Stomach smooth muscle (tissue), 2 donors: ENCODE measurements at regions not wholly inside any gene's neighbourhood (a gene's known extent, or its start where the extent isn't known, plus 50 kb on each side); places are given as distances from the start of the nearest gene placed in this dataset.
"Not testable (repeated sequence)": the region's sequence is repeated elsewhere in the genome, so short reads cannot be mapped to it uniquely, and the experiment has no call there.

Source experiments
- H3K27ac ChIP-seq: one replicate; pipeline ENCODE4 v1.7.0; 2013; ENCODE audit warnings: mild to moderate bottlenecking, low read length, inconsistent platforms
- H3K27me3 ChIP-seq, 2 donors: one replicate each; pipeline ENCODE4 v1.7.0; 2013; ENCODE audit warnings: low read length in 2 of 2; ENCODE audit not compliant: insufficient read depth in 2 of 2, control insufficient read depth in 1 of 2
- H3K36me3 ChIP-seq, 2 donors: one replicate each; pipeline ENCODE4 v1.7.0; 2013; ENCODE audit warnings: low read length in 2 of 2; ENCODE audit not compliant: control insufficient read depth in 2 of 2, insufficient read depth in 2 of 2
- H3K4me1 ChIP-seq: one replicate; pipeline ENCODE4 v1.7.0; 2013; ENCODE audit warnings: low read length; ENCODE audit not compliant: control insufficient read depth, insufficient read depth
- H3K4me3 ChIP-seq, 2 donors: one replicate each; pipeline ENCODE4 v1.7.0; 2013; ENCODE audit warnings: low read length in 2 of 2
- H3K9ac ChIP-seq, 2 donors: one replicate each; pipeline ENCODE4 v1.7.0; 2013; ENCODE audit warnings: low read length in 2 of 2, mild to moderate bottlenecking in 1 of 2
- H3K9me3 ChIP-seq, 2 donors: one replicate each; pipeline ENCODE4 v1.7.0; 2013; ENCODE audit warnings: low read length in 2 of 2; ENCODE audit not compliant: control insufficient read depth in 2 of 2
- donor health status: healthy.
- donor health status: Pancreatic carcinoma.

GRCh38 chr17:53765609-53766008 lies 57.1 kb upstream of the KIF2B start:
- no peak overlapping the region for H3K4me3 ChIP-seq
- H3K27me3 ChIP-seq: no peaks in the 10 kb centered on the region
- no peak overlapping the region for H3K9ac ChIP-seq
- H3K36me3 ChIP-seq: no peaks in the 10 kb centered on the region
- no peaks in the 10 kb centered on the region for H3K9me3 ChIP-seq
- H3K4me1 ChIP-seq: no peaks in the 10 kb centered on the region
- no peak overlapping the region for H3K27ac ChIP-seq

- no peaks in the 10 kb centered on the region for H3K36me3 ChIP-seq
- H3K9ac ChIP-seq: no peak overlapping the region
- H3K9me3 ChIP-seq: no peaks in the 10 kb centered on the region
- H3K4me3 ChIP-seq: no peak overlapping the region
- H3K27me3 ChIP-seq: no peaks in the 10 kb centered on the region
- no peak overlapping the region for H3K27ac ChIP-seq
- no peaks in the 10 kb centered on the region for H3K4me1 ChIP-seq
Observed at GRCh38 chr17:53765129-53765528, 57.6 kb upstream of the KIF2B start.

DNA sequence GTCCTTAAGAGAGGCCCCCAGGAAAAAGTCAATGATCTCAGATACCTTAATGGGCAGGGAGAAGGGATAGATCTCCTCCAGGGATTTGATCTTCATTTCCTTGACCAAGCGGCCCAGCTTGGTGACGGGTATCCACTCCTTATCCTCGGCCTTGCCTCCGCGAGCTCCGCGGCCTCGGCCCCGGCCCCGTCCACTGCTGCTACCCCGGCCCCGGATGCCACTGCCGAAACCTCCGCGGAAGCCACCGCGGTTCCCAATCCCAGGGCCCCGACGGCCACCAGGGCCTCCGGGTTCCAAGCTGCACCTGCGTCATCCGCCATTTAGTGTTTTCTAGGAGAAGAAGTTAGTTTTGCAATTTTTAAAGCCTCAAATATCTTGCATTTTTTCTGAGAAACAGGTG lies 65.2 kb upstream of the KIF2B start:
- no peak overlapping the region for H3K4me3 ChIP-seq
- no peaks in the 10 kb centered on the region for H3K9me3 ChIP-seq
- no peak overlapping the region for H3K9ac ChIP-seq
- H3K27ac ChIP-seq: no peak overlapping the region
- no peaks in the 10 kb centered on the region for H3K27me3 ChIP-seq
- no peaks in the 10 kb centered on the region for H3K36me3 ChIP-seq
- no peaks in the 10 kb centered on the region for H3K4me1 ChIP-seq

DNA sequence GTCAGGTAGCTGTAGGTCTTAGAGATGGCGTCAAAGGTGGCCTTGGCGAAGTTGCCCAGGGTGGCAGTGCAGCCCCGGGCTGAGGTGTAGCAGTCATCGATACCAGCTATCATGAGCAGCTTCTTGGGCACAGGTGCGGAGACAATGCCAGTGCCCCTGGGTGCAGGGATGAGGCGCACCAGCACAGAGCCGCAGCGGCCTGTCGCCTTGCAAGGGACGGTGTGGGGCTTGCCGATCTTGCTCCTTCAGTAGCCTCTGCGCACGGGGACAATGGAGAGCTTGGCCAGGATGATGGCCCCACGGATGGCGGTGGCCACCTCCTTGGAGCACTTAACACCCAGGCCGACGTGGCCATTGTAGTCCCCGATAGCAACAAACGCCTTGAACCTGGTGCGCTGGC lies 65.6 kb upstream of the KIF2B start:
- H3K27me3 ChIP-seq, H3K27ac ChIP-seq, H3K9ac ChIP-seq, H3K4me1 ChIP-seq, H3K4me3 ChIP-seq, H3K9me3 ChIP-seq, H3K36me3 ChIP-seq: not testable (repeated sequence)

DNA sequence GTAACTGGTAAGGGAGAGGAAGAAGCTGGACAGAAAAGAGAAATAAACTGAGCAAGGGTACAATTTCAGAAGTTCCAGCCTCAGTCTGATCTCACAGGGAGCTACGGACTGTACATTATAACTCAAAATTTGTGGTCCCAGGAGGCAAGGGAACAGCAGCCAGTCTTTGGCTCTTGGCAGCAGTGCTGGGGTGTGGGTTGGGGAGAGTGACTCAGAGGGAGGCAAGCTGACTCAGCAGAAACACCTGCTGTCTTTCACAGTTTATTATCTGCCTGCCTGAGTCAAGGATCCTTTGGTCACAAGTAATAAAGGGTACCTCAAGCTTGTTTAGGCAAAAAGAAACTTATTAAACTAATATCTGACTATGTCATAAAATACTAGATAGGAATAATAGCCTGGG lies 73.5 kb upstream of the KIF2B start:
- Histone ChIP-seq H3K4me3 (no peak overlapping the region), H3K9ac (no peak overlapping the region), H3K4me1 (no peaks in the 10 kb centered on the region), H3K9me3 (no peaks in the 10 kb centered on the region), H3K27ac (no peak overlapping the region), H3K27me3 (no peaks in the 10 kb centered on the region), H3K36me3 (no peaks in the 10 kb centered on the region)

GRCh38 chr17:53748159-53748820 lies 74.4 kb upstream of the KIF2B start:
- not testable (repeated sequence) for H3K9me3 ChIP-seq, H3K27ac ChIP-seq, H3K36me3 ChIP-seq, H3K4me1 ChIP-seq, H3K9ac ChIP-seq, H3K27me3 ChIP-seq, H3K4me3 ChIP-seq

DNA sequence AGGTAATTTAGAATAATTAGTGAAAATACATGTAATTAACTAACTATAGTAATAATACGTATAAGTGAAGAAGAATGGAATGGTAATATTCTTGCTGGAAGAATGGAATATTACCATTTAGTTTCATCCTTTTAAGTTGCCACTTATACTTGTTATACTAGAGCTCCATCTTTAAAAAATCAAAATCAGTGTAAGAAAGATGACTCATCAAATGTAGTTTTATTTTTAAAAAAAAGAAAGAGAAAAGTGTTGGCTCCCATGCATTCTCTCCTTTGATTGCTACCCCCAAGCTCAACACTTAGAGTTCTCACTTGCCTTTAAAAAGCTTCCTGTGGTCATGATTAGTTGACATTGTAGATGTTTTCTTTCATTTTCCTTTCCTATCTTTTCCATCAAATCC lies 82.4 kb upstream of the KIF2B start:
- no peak overlapping the region for H3K9ac ChIP-seq
- no peaks in the 10 kb centered on the region for H3K9me3 ChIP-seq
- no peaks in the 10 kb centered on the region for H3K27me3 ChIP-seq
- H3K27ac ChIP-seq: no peak overlapping the region
- no peak overlapping the region for H3K4me3 ChIP-seq
- H3K4me1 ChIP-seq: no peaks in the 10 kb centered on the region
- no peaks in the 10 kb centered on the region for H3K36me3 ChIP-seq

- Histone ChIP-seq H3K4me3 (no peak overlapping the region), H3K9ac (no peak overlapping the region), H3K9me3 (no peaks in the 10 kb centered on the region), H3K27me3 (no peaks in the 10 kb centered on the region), H3K36me3 (no peaks in the 10 kb centered on the region), H3K27ac (no peak overlapping the region), H3K4me1 (no peaks in the 10 kb centered on the region)
Observed at GRCh38 chr17:53736516-53737240, 86.0 kb upstream of the KIF2B start.

DNA sequence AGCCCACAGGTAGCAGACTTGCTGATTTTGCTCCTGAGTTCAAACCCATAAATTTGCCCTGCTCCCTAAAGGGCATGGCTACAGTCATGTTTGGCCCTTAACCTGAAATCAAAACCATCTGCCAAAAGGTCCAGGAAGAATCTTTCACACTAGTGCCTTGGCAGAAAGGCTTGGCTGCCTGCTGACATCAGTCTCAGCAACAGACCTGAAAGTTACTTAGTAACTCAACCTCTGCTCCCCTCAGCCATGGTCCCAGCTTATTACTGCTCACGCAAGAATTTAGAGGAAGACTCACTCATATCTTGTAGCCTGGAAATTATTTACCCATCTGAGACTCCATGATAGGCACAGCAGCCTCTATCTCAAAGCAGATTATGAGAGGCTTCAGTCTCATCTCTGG lies 98.0 kb upstream of the KIF2B start:
- Histone ChIP-seq H3K4me3 (no peak overlapping the region), H3K36me3 (no peaks in the 10 kb centered on the region), H3K4me1 (no peaks in the 10 kb centered on the region), H3K9ac (no peak overlapping the region), H3K27ac (no peak overlapping the region), H3K9me3 (no peaks in the 10 kb centered on the region), H3K27me3 (no peaks in the 10 kb centered on the region)

DNA sequence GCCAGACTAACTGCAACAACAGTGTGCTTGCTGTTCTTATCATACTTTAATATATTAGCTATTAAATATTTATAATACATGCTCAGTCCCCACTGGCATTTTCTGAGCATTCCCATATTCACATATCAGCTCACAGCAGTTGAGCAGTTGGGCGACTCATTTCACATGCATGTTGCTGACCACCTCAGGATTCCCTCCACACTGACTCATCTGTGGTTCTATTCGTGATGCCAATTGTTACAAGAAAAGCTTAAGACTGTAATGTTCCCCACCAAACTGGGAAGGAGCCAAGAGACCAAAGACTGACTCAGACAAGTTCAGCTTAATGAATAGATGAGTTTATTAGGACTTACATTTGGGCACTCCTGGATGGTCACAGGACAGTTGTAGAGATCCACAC lies 100.3 kb upstream of the KIF2B start:
- H3K27me3 ChIP-seq: no peaks in the 10 kb centered on the region
- H3K4me3 ChIP-seq: no peak overlapping the region
- H3K36me3 ChIP-seq: no peaks in the 10 kb centered on the region
- no peak overlapping the region for H3K9ac ChIP-seq
- no peak overlapping the region for H3K27ac ChIP-seq
- no peaks in the 10 kb centered on the region for H3K9me3 ChIP-seq
- no peaks in the 10 kb centered on the region for H3K4me1 ChIP-seq

- no peak overlapping the region for H3K9ac ChIP-seq
- no peaks in the 10 kb centered on the region for H3K36me3 ChIP-seq
- no peaks in the 10 kb centered on the region for H3K9me3 ChIP-seq
- H3K27me3 ChIP-seq: no peaks in the 10 kb centered on the region
- H3K4me3 ChIP-seq: no peak overlapping the region
- H3K4me1 ChIP-seq: no peaks in the 10 kb centered on the region
- no peak overlapping the region for H3K27ac ChIP-seq
Observed at GRCh38 chr17:53721101-53721500, 101.6 kb upstream of the KIF2B start.
